Cardiac fibroblast (primary cell): ENCODE measurements at regions not wholly inside any gene's neighbourhood (a gene's known extent, or its start where the extent isn't known, plus 50 kb on each side); places are given as distances from the start of the nearest gene placed in this dataset.
"Not testable (repeated sequence)": the region's sequence is repeated elsewhere in the genome, so short reads cannot be mapped to it uniquely, and the experiment has no call there.

Experiments
- DNase-seq, 2 donors: peaks; one replicate each; pipeline versions ENCODE4 v3.0.0 to v3.0.0-alpha.2; 2010; ENCODE audit warnings: low read depth in 2 of 2
- H3K4me3 ChIP-seq, 2 donors: replicated peaks in 1 of 2; 1 replicate in 1 of 2; 2 replicates in 1 of 2; pipeline ENCODE4 v1.5.1; 2011; ENCODE audit warnings: low read depth in 2 of 2, low read length in 2 of 2, mild to moderate bottlenecking in 2 of 2, moderate library complexity in 1 of 2
- TF ChIP-seq, protein P1 (sequence below): IDR thresholded peaks from one replicate; pipeline ENCODE4 v1.5.1; 2011; ENCODE audit warnings: low read depth, mild to moderate bottlenecking, low read length, inconsistent platforms

DNA sequence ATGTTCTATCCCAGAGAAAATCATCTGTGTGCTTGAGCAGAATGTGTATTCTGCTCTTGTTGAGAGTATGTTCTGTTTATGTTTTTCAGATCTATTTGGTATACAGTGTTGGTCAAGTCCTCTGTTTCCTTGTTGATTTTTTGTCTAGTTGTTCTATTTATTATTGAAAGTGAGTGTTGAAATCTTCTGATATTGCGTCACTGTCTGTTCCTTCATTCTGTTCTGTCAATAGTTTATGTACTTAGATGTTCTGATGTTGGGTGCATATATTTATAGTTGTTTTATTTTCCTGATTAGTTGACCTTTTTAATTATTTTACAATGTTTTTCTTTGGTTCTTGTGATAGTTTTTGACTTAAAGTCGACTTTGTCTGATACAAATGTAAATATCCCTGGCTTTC is 458.7 kb upstream of the HSF2 start:
- H3K4me3 ChIP-seq: no peak overlapping the region
- peak in 1 of 2 donors; percentile 13 for DNase-seq
- TF ChIP-seq, protein P1, sequence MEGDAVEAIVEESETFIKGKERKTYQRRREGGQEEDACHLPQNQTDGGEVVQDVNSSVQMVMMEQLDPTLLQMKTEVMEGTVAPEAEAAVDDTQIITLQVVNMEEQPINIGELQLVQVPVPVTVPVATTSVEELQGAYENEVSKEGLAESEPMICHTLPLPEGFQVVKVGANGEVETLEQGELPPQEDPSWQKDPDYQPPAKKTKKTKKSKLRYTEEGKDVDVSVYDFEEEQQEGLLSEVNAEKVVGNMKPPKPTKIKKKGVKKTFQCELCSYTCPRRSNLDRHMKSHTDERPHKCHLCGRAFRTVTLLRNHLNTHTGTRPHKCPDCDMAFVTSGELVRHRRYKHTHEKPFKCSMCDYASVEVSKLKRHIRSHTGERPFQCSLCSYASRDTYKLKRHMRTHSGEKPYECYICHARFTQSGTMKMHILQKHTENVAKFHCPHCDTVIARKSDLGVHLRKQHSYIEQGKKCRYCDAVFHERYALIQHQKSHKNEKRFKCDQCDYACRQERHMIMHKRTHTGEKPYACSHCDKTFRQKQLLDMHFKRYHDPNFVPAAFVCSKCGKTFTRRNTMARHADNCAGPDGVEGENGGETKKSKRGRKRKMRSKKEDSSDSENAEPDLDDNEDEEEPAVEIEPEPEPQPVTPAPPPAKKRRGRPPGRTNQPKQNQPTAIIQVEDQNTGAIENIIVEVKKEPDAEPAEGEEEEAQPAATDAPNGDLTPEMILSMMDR: no peak

DNA sequence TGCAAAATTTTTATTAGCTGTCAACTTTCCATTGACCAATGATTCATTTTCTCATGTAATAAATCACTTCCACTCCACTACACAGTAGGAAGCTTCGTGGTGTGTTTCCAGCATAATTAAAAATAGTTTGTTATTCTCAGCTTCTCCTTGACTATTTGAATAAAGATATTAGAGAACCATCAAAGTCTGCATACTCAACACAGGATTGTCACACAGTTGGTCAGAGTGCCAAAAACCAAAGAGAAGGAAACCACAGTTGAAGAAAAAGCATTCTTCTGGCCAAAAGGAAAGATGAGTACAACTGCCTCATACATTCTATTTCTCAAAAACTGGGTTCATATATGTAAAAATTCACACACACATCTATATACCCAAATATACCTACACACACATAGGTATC is 455.1 kb upstream of the HSF2 start:
- TF ChIP-seq, protein P1: no peak
- no peak overlapping the region for H3K4me3 ChIP-seq
- peak; percentile 5 to 20 for DNase-seq

DNA sequence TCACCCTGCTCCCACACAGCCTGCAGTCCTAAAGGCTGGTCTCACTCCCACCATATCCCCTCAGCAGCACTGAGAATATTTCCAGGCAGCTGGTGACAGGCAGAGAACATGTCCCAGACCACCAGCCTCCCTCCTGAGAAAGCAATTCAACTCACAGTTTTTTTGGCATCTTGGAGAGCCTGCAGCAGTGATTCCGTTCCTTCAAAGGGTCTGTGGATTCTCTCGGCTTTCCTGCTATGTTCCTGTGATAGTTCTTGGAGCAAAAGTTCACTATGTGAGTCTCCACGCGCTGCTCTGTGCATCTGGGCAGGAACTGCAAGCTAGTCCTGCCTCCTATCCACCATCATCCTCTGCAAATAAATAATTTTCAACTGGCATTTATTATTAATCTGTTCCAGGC is 448.3 kb upstream of the HSF2 start:
- TF ChIP-seq, protein P1: no peak
- peak in 1 of 2 donors; percentile 10 for DNase-seq
- H3K4me3 ChIP-seq: no peak overlapping the region

DNA sequence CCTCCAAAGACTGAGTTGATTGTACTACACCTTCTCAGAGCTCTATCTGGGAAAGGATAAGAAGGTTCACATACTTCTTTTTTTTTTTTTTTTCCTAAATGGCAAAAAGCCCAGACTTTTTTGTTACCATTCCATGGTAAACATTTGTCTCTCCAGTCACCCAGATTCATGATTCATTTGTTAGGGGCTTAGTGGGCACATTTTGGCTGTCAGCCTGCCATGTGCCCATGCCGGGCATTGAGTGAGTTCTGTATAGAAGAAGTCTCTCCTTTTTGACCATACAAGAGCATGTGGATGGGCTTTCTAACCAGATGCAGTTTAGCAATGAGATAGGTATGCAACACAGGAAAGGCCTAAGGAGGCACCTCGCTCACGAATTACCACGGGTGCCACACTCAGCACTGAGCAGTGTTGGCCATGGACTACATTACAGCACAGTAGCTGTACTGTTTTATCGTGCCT is 447.5 kb upstream of the HSF2 start:
- peak; percentile 54 to 76 for DNase-seq
- H3K4me3 ChIP-seq: no peak overlapping the region
- TF ChIP-seq, protein P1: no peak

DNA sequence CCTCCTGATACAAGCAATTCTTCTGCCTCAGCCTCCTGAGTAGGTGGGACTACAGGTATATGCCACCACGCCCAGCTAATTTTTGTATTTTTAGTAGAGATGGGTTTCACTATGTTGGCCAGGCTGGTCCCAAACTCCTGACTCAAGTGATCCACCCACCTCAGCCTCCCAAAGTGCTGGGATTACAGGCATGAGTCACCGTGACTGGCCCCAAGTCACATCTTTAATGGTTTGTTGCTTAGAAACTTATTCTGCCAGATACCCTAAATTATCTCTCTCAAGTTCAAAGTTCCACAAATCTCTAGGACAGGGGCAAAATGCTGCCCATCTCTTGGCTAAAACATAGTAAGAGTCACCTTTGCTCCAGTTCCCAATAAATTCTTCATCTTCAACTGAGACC is 444.1 kb upstream of the HSF2 start:
- not testable (repeated sequence) for DNase-seq, H3K4me3 ChIP-seq

DNA sequence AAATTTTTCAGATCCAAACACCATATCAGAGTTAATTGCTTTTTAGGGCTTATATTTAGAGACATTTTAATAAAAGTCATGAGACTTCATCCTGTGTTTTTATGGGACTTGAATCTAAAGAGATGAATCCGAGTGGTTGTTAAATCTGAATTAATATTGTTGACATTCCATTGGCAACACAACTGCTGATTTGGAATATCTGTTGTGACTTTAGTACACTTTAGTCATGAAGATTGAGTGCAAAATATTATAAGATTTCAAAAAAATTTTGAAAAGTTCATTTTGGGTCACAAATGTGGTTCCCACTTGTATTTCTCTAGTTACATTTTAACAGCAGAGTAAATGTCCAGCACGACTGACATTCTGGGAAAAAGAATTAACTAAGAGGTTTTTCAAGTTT is 442.7 kb upstream of the HSF2 start:
- no peak overlapping the region for H3K4me3 ChIP-seq
- TF ChIP-seq, protein P1: no peak
- DNase-seq: no peak

DNA sequence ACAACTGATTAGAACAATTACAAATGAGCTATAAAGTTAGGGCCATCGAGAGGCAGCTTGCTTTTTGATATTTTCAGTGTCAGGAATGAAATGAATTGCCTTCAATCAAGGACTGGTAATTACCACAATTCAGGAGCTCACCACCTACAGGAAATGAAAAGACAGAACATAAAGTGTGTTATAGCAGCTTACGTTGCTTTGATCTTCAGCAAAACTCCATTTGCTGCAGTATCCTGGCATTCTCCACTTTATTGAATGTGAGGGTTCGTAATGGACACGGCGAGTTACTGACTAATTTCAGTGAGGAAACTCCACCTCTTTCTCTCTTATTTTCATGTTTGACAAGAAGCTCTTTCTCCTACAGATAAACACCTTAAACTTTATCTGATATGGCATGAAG is 440.0 kb upstream of the HSF2 start:
- H3K4me3 ChIP-seq: no peak overlapping the region
- TF ChIP-seq, protein P1: no peak
- DNase-seq: no peak
